ENCODE measurements at regions not wholly inside any gene's neighbourhood (a gene's known extent, or its start where the extent isn't known, plus 50 kb on each side); places are given as distances from the start of the nearest gene placed in this dataset.

- ChIA-PET POLR2A (no interaction called here), CTCF (no interaction called here)
Measured at GRCh38 chr7:47026780-47027361, 555.0 kb downstream of the TNS3 start.

- ChIA-PET CTCF (no interaction called here), POLR2A (no interaction called here)
Measured at GRCh38 chr7:47024991-47025390, 556.9 kb downstream of the TNS3 start.

- ChIA-PET CTCF (no interaction called here), POLR2A (no interaction called here)
Measured at GRCh38 chr7:47008461-47008860, 573.5 kb downstream of the TNS3 start.

DNA sequence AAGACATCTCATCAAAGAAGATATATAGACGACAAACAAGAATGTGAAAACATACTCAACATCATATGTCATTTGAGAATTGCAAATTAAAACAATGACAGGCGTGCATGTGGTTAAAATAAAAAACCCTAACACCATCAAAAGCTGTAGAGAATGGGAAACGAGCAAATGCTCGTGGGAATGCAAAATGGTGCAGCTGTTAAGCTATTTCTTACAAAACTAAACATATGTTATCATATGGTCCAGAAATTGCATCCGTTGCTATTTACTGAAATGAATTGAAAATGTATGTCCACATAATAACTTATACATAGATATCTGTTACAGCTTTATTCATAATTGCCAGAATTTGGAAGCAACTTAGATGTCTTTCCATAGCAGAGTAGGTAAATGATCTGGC lies 574.4 kb downstream of the TNS3 start:
- POLR2A ChIA-PET: no interaction called here

DNA sequence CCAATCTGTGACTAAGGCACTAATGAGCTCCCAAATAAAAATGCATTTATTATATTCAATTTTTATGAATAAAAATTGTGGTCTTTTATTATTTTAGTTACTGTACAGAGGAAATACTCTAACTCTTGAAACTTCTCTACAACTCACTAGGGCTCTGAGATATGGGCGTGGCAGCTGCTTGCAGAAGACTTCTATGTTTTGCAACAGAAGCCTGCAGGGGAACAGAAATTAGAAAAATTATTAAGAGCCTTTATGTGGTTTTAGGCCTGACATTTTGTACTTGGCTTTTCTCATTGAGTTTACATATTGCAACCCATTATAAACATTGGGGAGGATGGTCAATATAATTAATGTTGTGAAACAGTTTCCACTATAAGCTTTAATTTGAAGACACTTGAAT lies 581.4 kb downstream of the TNS3 start:
- CTCF ChIA-PET: no interaction called here
- POLR2A ChIA-PET: no interaction called here

More for the DNA sequence above, 574.4 kb downstream of the TNS3 start:
- CTCF ChIA-PET: no interaction called here

DNA sequence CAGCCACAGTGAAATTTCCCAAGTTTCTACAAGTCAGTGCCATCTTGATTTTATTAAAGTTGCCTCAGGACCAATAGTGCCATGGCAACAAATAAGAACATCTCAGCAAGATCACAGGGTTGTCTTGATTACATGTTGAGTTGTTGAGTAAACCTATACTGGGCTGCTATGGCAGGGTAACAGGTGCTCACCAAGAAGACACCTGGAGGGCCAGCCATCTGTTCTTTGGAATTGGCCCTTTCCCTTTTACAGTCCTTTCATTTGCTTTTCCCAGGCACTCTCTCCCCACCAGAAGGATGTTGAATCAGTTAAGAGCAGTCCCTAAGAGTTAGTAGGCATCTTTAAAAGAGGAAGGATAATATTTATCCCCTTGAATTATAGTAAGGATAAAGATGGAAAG lies 582.0 kb downstream of the TNS3 start:
- POLR2A ChIA-PET: no interaction called here

DNA sequence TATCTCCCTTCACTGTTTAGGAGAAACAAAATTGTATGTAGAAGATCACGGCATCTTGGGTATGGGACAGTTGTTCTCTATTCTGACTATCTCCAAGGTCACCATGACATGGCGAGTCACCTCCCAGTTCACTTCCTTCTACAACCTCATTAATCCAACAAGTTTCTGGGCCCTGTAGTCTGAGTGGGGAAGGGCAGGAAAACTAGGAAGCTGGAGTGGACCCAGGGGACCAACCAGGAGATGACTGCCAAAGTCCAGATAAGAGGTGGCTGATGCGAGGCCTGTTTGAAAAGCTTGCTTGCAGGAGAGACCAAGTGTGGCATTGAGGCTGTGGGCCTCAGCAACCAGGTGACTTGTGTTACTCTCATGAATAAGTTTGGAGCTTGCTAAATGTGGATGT lies 584.9 kb downstream of the TNS3 start:
- CTCF ChIA-PET: no interaction called here
- POLR2A ChIA-PET: interaction anchor here (0.6 kb wide), 1 partner anchor 50 kb away, joined by 3 read pairs; no protein-coding TSS in a partner anchor

More for the DNA sequence above, 582.0 kb downstream of the TNS3 start:
- CTCF ChIA-PET: no interaction called here

GRCh38 chr7:46993396-46993795 lies 588.5 kb downstream of the TNS3 start:
- ChIA-PET POLR2A (no interaction called here), CTCF (no interaction called here)

- CTCF ChIA-PET: no interaction called here
- POLR2A ChIA-PET: no interaction called here
Measured at GRCh38 chr7:46990761-46991160, 591.1 kb downstream of the TNS3 start.

DNA sequence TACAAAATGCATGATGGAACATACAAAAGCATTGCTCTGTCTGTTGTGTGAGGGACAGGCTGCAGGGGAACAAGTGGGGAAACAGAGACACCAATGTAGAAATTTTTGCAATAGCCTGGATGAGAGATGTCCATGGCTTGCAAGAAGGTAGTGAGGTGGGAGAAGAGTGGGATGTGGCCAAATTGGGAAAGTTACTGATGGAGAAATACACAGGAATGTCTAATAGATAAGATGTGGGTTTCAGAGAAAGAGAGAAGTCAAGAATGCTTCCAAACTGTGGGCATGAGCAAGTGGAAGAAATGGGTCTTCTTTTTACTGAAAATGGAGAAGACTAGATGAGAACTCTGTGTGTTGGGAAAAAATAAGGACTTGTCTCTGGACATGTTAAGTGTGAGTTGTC lies 592.7 kb downstream of the TNS3 start:
- ChIA-PET CTCF (no interaction called here), POLR2A (no interaction called here)

DNA sequence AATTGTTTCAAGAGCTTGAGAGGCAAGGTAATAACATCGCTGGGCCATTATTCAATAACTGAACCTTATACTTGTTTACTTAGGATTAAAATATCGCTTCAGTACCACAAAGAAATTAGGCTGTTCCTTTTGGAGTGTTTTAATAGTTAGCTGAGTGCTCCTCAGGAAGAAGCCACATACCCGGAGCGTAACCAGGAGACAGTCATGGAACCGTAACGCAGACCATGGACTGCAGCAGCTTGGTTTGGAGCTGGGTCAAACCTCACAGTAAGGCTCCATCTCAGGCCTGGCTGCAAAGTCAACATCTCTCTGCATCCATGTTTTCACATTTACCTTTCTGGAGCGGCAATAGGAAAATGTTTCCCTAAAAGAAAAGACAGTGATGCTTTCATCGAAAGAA lies 599.0 kb downstream of the TNS3 start:
- ChIA-PET CTCF (no interaction called here), POLR2A (no interaction called here)

DNA sequence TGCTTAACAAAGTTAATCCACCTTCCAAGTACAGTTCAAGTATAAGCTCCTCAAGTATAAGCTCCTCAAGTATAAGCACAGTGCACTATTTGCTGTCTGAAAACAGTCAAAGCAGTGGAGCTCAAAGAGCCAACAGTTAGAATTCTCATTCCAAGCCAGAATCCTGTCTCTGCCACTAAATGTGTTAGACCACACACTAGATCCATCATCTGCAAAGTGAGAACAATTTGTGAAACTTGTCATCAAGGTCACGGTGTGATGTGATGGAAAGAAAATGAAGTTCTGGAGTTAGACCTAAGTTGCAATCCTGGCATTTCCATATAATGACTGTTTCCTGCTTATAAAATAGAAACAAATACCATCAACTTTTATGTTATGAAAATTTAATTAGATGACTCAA lies 602.5 kb downstream of the TNS3 start:
- CTCF ChIA-PET: no interaction called here
- POLR2A ChIA-PET: no interaction called here

- POLR2A ChIA-PET: no interaction called here
- CTCF ChIA-PET: no interaction called here
Measured at GRCh38 chr7:46975493-46975892, 606.4 kb downstream of the TNS3 start.

- POLR2A ChIA-PET: no interaction called here
- CTCF ChIA-PET: no interaction called here
Measured at GRCh38 chr7:46972205-46972604, 609.7 kb downstream of the TNS3 start.

GRCh38 chr7:46970476-46970875 lies 611.4 kb downstream of the TNS3 start:
- POLR2A ChIA-PET: no interaction called here
- CTCF ChIA-PET: no interaction called here

GRCh38 chr7:46970131-46970430 lies 611.8 kb downstream of the TNS3 start:
- ChIA-PET CTCF (no interaction called here), POLR2A (no interaction called here)

DNA sequence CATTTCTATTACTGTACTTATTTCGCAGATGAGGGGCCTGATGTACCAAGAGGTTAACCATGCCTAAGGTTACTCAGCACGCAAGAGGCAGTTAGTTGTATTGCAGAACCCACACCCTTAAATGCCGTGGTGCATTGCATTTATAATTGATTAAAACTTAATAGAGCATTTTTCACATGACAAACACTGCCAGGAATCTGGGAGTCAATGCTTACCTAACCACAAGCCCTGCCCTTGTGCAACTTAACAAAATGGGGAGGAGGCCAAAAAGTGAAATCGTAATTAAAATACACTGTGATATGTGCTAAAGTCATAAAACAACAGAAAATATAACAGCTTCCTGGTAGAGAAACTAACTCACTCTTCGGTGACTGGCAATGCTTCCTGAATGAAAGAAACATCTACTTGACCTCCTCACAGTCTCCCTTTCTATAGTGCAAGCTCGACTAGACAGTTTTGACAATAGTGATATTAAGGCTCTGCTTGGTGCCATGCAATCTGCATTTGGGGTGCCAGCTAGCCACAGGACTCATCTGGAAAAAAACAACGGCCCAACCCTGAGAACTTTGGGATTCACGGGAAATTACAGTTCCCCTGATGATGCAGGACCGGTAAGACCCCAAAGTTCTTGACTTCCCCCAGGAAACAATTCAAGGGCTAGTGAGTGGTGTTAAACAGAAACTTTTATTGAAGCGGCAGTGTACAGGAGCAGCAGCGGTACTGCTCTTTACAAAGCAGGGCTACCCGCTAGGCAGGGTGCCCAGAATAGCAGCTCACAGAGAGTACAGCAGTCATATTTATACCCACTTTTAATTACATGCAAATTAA lies 612.4 kb downstream of the TNS3 start:
- POLR2A ChIA-PET: no interaction called here

DNA sequence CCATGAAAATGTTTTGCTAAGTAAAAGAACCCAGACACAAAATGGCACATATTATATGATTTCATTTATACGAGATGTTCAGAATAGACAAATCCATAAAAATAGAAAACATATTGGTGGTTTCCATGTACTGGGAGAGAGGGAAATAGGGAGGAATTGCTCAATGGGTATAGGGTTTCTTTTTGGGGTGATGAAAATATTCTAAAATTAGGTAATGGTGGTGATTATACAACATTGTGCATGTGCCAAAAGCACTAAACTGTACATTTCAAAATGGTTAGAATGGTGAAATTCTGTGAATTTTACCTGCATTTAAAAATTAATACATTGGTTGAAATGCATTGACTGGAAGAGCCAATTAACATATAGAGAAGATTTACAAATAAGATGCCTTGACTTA lies 613.9 kb downstream of the TNS3 start:
- ChIA-PET CTCF (no interaction called here), POLR2A (no interaction called here)

More for the DNA sequence above, 612.4 kb downstream of the TNS3 start:
- CTCF ChIA-PET: no interaction called here

GRCh38 chr7:46963719-46964118 lies 618.2 kb downstream of the TNS3 start:
- POLR2A ChIA-PET: no interaction called here
- CTCF ChIA-PET: no interaction called here

DNA sequence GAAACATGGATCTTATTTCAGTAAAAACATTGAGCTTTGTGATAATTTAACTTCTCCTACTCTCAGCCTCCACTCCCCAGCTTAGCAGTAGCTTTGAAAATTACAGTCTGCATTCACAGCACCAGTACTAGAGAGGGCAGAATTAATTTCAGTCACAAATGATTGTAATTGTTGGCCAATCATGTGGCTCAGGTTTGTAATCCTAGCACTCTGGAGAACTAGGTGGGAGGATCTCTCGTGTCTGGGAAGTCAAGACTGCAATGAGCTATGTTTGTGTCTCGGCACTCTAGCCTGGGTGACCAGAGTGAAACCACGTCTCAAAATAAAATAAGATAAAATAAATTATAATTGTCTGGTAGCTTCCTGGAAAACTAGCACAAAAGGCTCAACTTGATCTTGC lies 620.9 kb downstream of the TNS3 start:
- ChIA-PET CTCF (no interaction called here), POLR2A (no interaction called here)

GRCh38 chr7:46957195-46957594 lies 624.7 kb downstream of the TNS3 start:
- CTCF ChIA-PET: no interaction called here
- POLR2A ChIA-PET: no interaction called here

DNA sequence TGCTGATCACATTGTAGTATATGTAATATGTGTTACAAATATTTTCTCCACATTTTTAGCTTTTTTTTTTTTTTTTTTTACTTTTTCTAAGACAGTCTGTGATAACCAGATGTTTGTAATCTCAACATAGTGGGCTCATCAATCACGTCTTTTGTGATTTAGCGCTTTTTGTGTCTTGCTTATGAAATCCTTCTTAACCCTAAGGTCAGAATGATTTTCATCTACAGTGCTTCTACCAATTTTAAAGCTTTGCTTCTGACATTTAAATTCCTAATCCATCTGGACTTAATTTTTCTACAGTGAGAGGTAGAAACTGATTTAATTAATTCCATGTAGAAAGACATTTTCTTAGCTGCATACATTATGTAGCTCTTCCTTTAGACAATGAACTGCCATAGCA lies 626.4 kb downstream of the TNS3 start:
- ChIA-PET POLR2A (no interaction called here), CTCF (no interaction called here)

All from activated CD8-positive, alpha-beta memory T cell treated with anti-CD3 and anti-CD28 coated beads for 36 hours (primary cell).